GM21529 (cell line): ENCODE measurements at regions not wholly inside any gene's neighbourhood (a gene's known extent, or its start where the extent isn't known, plus 50 kb on each side); places are given as distances from the start of the nearest gene placed in this dataset.

ENCODE experiments used
- ATAC-seq: cut with Tn5 transposase; IDR thresholded peaks from one replicate; pipeline ENCODE4 v1.9.1; 2021; ENCODE audit not compliant: unreplicated experiment

- ATAC-seq, result no peak
These were observed 62.3 kb upstream of the CALM2 start for GRCh38 chr2:47238638-47239037.

- no peak for ATAC-seq
These were observed 61.3 kb upstream of the CALM2 start for GRCh38 chr2:47237375-47238334.

- ATAC-seq, result no peak
These were observed 60.3 kb upstream of the CALM2 start for GRCh38 chr2:47236503-47237215.

GRCh38 chr2:47235132-47235531 is 58.8 kb upstream of the CALM2 start:
- ATAC-seq, result no peak

GRCh38 chr2:47234456-47234855 is 58.1 kb upstream of the CALM2 start:
- ATAC-seq, result no peak

GRCh38 chr2:47232738-47233415 is 56.6 kb upstream of the CALM2 start:
- no peak for ATAC-seq

GRCh38 chr2:47230418-47230817 is 54.1 kb upstream of the CALM2 start:
- no peak for ATAC-seq

- ATAC-seq, result no peak
These were observed 51.4 kb upstream of the CALM2 start for GRCh38 chr2:47227532-47228279.

GRCh38 chr2:47226923-47227220 is 50.6 kb upstream of the CALM2 start:
- no peak for ATAC-seq

- no peak for ATAC-seq
These were observed 50.0 kb upstream of the CALM2 start for GRCh38 chr2:47226132-47226922.
